Progenitor cell of endocrine pancreas (in vitro differentiated cells): ENCODE measurements at regions not wholly inside any gene's neighbourhood (a gene's known extent, or its start where the extent isn't known, plus 50 kb on each side); places are given as distances from the start of the nearest gene placed in this dataset.

Experiments used
- DNase-seq: peaks from one replicate; pipeline ENCODE4 v3.0.0; 2021; ENCODE audit warnings: low spot score; ENCODE audit not compliant: unreplicated experiment
- H3K27ac Mint-ChIP-seq: 2 replicates; pipeline ENCODE4 v1.8.0; 2021; ENCODE audit warnings: mild to moderate bottlenecking, moderate library complexity, mixed read lengths
- H3K27me3 Mint-ChIP-seq: 2 replicates; pipeline ENCODE4 v1.8.0; 2021; ENCODE audit warnings: mixed read lengths
- H3K36me3 Mint-ChIP-seq: 2 replicates; pipeline ENCODE4 v1.8.0; 2022; ENCODE audit warnings: mixed read lengths; ENCODE audit not compliant: insufficient read depth
- H3K4me1 Mint-ChIP-seq: 2 replicates; pipeline ENCODE4 v1.8.0; 2021; ENCODE audit warnings: low read depth, mixed read lengths
- H3K4me3 Mint-ChIP-seq: 2 replicates; pipeline ENCODE4 v1.8.0; 2021; ENCODE audit warnings: low read depth, mild to moderate bottlenecking, moderate library complexity, mixed read lengths
- H3K9me3 Mint-ChIP-seq: 2 replicates; pipeline ENCODE4 v1.8.0; 2021; ENCODE audit warnings: low read depth, mixed read lengths
- CTCF ChIP-seq: fragments of 200-600 bp; sonication (generic); IDR thresholded peaks from one replicate; pipeline ENCODE4 v1.5.0; 2021; ENCODE audit warnings: antibody characterized with exemption, mild to moderate bottlenecking; ENCODE audit not compliant: unreplicated experiment

GRCh38 chr22:47920380-47920959 is 1158.0 kb downstream of the TBC1D22A start:
- Mint-ChIP-seq H3K4me3 (no peak overlapping the region), H3K27me3 (no peaks in the 10 kb centered on the region), H3K36me3 (no peaks in the 10 kb centered on the region), H3K9me3 (peaks cover 36% of the 10 kb centered on the region), H3K4me1 (no peaks in the 10 kb centered on the region), H3K27ac (no peak overlapping the region)
- DNase-seq = no peak
- no peak for TF ChIP-seq CTCF

- Mint-ChIP-seq H3K4me3 (no peak overlapping the region), H3K36me3 (no peaks in the 10 kb centered on the region), H3K4me1 (no peaks in the 10 kb centered on the region), H3K9me3 (peaks cover 39% of the 10 kb centered on the region), H3K27ac (no peak overlapping the region), H3K27me3 (no peaks in the 10 kb centered on the region)
- no peak for TF ChIP-seq CTCF
- DNase-seq = no peak
Measured at GRCh38 chr22:47919893-47920292, 1157.4 kb downstream of the TBC1D22A start.

- no peaks in the 10 kb centered on the region for H3K4me1 Mint-ChIP-seq
- TF ChIP-seq CTCF = no peak
- peaks cover 39% of the 10 kb centered on the region for H3K9me3 Mint-ChIP-seq
- no peak for DNase-seq
- H3K27me3 Mint-ChIP-seq = no peaks in the 10 kb centered on the region
- H3K4me3 Mint-ChIP-seq = no peak overlapping the region
- H3K36me3 Mint-ChIP-seq = no peaks in the 10 kb centered on the region
- no peak overlapping the region for H3K27ac Mint-ChIP-seq
Measured at GRCh38 chr22:47919001-47919441, 1156.6 kb downstream of the TBC1D22A start.

- peaks cover 38% of the 10 kb centered on the region for H3K9me3 Mint-ChIP-seq
Measured at GRCh38 chr22:47918276-47918921, 1155.9 kb downstream of the TBC1D22A start.

More at GRCh38 chr22:47918276-47918921, 1155.9 kb downstream of the TBC1D22A start:
- no peak overlapping the region for H3K27ac Mint-ChIP-seq
- no peak for TF ChIP-seq CTCF
- DNase-seq = no peak
- no peaks in the 10 kb centered on the region for H3K27me3 Mint-ChIP-seq
- H3K36me3 Mint-ChIP-seq = no peaks in the 10 kb centered on the region
- no peak overlapping the region for H3K4me3 Mint-ChIP-seq
- no peaks in the 10 kb centered on the region for H3K4me1 Mint-ChIP-seq
